ENCODE measurements at regions not wholly inside any gene's neighbourhood (a gene's known extent, or its start where the extent isn't known, plus 50 kb on each side); places are given as distances from the start of the nearest gene placed in this dataset.

DNA sequence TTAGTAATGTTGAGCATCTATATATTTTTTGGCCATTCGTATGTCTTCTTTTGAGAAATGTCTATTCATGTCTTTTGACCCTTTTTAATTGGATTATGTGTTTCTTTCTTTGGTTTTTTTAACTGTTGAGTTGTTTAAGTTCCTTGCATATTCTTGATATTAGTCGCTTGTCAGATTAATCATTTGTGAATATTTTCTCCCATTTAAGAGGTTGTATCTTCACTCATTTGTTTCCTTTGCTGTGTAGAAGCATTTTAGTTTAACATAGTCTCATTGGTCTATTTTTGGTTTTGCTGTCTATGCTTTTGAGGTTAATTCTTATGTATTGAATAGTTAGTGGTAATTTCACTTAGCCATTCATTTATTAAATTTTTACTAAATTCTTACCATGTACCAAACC is 283.8 kb downstream of the ZPLD1 start:
- TF ChIP-seq, protein P1, sequence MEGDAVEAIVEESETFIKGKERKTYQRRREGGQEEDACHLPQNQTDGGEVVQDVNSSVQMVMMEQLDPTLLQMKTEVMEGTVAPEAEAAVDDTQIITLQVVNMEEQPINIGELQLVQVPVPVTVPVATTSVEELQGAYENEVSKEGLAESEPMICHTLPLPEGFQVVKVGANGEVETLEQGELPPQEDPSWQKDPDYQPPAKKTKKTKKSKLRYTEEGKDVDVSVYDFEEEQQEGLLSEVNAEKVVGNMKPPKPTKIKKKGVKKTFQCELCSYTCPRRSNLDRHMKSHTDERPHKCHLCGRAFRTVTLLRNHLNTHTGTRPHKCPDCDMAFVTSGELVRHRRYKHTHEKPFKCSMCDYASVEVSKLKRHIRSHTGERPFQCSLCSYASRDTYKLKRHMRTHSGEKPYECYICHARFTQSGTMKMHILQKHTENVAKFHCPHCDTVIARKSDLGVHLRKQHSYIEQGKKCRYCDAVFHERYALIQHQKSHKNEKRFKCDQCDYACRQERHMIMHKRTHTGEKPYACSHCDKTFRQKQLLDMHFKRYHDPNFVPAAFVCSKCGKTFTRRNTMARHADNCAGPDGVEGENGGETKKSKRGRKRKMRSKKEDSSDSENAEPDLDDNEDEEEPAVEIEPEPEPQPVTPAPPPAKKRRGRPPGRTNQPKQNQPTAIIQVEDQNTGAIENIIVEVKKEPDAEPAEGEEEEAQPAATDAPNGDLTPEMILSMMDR (IDR thresholded peaks at IDR 0.05), result no peak
- TF ChIP-seq POLR2A (IDR thresholded peaks at IDR 0.05), result no peak
